Calu3 (cell line): ENCODE measurements at regions not wholly inside any gene's neighbourhood (a gene's known extent, or its start where the extent isn't known, plus 50 kb on each side); places are given as distances from the start of the nearest gene placed in this dataset.
"Not testable (repeated sequence)": the region's sequence is repeated elsewhere in the genome, so short reads cannot be mapped to it uniquely, and the experiment has no call there.

ENCODE experiments used
- BruUV-seq: library from RNA; stranded (reverse); fragments of 400-500 nt; replicated peaks from 2 replicates; lab custom pipeline; 2021; lab: Mats Ljungman, UMichigan
- CTCF ChIA-PET: fragments of 300-600 bp; sonication (Branson Sonifier 250); formaldehyde crosslinking; loops from one replicate; lab custom pipeline; 2022; ENCODE audit warnings: antibody characterized with exemption; lab: Charles Lee
- DNase-seq: peaks from one replicate; pipeline ENCODE4 v3.0.0; 2022
- H3K27ac Mint-ChIP-seq: one replicate; pipeline ENCODE4 v1.8.0; 2022; ENCODE audit warnings: mixed read lengths; ENCODE audit not compliant: unreplicated experiment
- H3K27me3 Mint-ChIP-seq: one replicate; pipeline ENCODE4 v1.8.0; 2022; ENCODE audit warnings: mixed read lengths; ENCODE audit not compliant: unreplicated experiment
- H3K36me3 Mint-ChIP-seq: one replicate; pipeline ENCODE4 v1.8.0; 2022; ENCODE audit warnings: mild to moderate bottlenecking, moderate library complexity, mixed read lengths; ENCODE audit not compliant: insufficient read depth, unreplicated experiment
- H3K4me1 Mint-ChIP-seq: one replicate; pipeline ENCODE4 v1.8.0; 2022; ENCODE audit warnings: mild to moderate bottlenecking, low read depth, mixed read lengths; ENCODE audit not compliant: unreplicated experiment
- H3K4me3 Mint-ChIP-seq: one replicate; pipeline ENCODE4 v1.8.0; 2022; ENCODE audit warnings: mild to moderate bottlenecking, low read depth, moderate library complexity, mixed read lengths; ENCODE audit not compliant: unreplicated experiment
- H3K9me3 Mint-ChIP-seq: one replicate; pipeline ENCODE4 v1.8.0; 2022; ENCODE audit warnings: low read depth, mixed read lengths; ENCODE audit not compliant: unreplicated experiment
- intact Hi-C: fragments of 100-400 bp; cut with micrococcal nuclease; formaldehyde crosslinking; loops from one replicate; pipeline ENCODE4 v1.10.0; 2022; ENCODE audit not compliant: unreplicated experiment
- TF ChIP-seq, protein P1 (sequence below): fragments of 200-600 bp; IDR thresholded peaks from one replicate; pipeline ENCODE4 v1.8.0; 2022; ENCODE audit warnings: antibody characterized with exemption; ENCODE audit not compliant: unreplicated experiment

DNA sequence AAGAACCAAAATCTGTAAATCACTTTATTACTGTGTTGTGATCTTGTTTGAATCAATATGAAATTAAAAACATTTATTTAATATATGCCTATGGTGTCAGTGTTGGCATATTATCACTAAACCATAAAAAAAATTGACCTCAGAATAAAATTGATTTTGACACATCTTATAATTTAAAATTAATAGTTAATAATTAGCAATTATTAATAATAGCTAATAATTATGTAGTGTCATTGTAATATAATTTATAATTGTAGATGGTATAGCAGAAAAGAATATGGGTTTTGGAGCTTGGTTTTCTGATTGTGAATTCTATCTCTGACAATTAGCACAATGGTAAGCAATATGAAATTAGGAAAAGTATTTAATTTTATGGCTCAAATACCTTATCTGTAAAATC lies 89.4 kb upstream of the CNTNAP2 start:
- no peaks in the 10 kb centered on the region for H3K4me1 Mint-ChIP-seq
- no peak overlapping the region for H3K27ac Mint-ChIP-seq
- intact Hi-C loops = no loop called here
- CTCF ChIA-PET = no interaction called here
- peaks cover 11% of the 10 kb centered on the region for H3K9me3 Mint-ChIP-seq
- H3K36me3 Mint-ChIP-seq = no peaks in the 10 kb centered on the region
- H3K27me3 Mint-ChIP-seq = no peaks in the 10 kb centered on the region
- no peak overlapping the region for H3K4me3 Mint-ChIP-seq
- TF ChIP-seq, protein P1, sequence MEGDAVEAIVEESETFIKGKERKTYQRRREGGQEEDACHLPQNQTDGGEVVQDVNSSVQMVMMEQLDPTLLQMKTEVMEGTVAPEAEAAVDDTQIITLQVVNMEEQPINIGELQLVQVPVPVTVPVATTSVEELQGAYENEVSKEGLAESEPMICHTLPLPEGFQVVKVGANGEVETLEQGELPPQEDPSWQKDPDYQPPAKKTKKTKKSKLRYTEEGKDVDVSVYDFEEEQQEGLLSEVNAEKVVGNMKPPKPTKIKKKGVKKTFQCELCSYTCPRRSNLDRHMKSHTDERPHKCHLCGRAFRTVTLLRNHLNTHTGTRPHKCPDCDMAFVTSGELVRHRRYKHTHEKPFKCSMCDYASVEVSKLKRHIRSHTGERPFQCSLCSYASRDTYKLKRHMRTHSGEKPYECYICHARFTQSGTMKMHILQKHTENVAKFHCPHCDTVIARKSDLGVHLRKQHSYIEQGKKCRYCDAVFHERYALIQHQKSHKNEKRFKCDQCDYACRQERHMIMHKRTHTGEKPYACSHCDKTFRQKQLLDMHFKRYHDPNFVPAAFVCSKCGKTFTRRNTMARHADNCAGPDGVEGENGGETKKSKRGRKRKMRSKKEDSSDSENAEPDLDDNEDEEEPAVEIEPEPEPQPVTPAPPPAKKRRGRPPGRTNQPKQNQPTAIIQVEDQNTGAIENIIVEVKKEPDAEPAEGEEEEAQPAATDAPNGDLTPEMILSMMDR = no peak
- BruUV-seq = no TSS peak
- DNase-seq = no peak

DNA sequence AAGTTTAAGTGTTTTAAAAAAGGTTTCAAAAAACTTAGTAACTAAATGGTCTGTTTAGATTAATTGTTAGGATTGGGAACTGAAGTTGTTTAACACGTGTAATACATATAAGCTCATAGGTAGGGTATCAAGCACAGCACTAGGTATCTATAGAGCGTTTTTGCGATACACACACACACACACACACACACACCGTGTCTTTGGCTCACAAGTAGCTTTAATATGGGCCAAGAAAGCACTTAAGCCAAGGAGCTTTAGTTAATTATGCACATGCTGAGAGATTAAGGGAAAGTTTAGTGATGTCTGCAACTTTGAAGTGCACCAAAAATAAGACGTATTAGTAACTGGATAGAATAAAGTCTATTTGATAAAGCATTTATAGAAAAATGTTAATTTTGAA lies 93.8 kb upstream of the CNTNAP2 start:
- intact Hi-C loops = no loop called here

DNA sequence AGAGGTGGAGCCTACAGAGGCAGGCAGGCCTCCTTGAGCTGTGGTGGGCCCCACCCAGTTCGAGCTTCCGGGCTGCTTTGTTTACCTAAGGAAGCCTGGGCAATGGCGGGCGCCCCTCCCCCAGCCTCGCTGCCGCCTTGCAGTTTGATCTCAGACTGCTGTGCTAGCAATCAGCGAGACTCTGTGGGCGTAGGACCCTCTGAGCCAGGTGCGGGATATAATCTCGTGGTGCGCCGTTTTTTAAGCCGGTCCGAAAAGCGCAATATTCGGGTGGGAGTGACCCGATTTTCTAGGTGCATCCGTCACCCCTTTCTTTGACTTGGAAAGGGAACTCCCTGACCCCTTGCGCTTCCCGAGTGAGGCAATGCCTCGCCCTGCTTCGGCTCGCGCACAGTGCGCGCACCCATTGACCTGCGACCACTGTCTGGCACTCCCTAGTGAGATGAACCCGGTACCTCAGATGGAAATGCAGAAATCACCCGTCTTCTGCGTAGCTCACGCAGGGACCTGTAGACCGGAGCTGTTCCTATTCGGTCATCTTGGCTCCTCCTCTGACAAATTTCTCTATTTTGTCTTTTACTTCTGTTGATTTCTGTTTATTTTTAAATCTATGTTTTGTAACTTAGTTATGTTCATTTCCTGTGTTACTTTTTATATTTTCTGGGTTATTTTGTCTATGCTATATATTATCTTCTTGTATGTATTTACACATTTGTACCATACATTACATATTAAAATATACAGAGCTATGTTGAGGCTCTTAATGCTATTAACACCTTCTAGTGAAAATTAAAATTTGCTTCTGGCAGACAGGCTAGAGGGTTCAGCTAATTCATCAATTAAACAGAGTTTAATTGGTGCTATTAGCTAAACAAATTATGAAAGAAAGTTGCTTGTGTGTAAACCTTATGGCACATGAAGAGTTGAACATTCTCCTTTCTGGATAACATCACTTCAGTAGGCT lies 97.3 kb upstream of the CNTNAP2 start:
- BruUV-seq = not testable (repeated sequence)

More for the DNA sequence above, 93.8 kb upstream of the CNTNAP2 start:
- no peaks in the 10 kb centered on the region for H3K36me3 Mint-ChIP-seq
- CTCF ChIA-PET = no interaction called here
- H3K27me3 Mint-ChIP-seq = no peaks in the 10 kb centered on the region
- no peak overlapping the region for H3K4me3 Mint-ChIP-seq
- peaks cover 17% of the 10 kb centered on the region for H3K9me3 Mint-ChIP-seq
- DNase-seq = no peak
- no peaks in the 10 kb centered on the region for H3K4me1 Mint-ChIP-seq
- TF ChIP-seq, protein P1 = no peak
- BruUV-seq = no TSS peak
- H3K27ac Mint-ChIP-seq = no peak overlapping the region

DNA sequence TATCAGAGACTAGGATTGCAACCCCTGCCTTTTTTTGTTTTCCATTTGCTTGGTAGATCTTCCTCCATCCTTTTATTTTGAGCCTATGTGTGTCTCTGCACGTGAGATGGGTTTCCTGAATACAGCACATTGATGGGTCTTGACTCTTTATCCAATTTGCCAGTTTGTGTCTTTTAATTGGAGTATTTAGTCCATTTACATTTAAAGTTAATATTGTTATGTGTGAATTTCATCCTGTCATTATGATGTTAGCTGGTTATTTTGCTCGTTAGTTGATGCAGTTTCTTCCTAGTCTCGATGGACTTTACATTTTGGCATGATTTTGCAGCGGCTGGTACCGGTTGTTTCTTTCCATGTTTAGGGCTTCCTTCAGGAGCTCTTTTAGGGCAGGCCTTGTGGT lies 99.2 kb upstream of the CNTNAP2 start:
- BruUV-seq, H3K36me3 Mint-ChIP-seq, DNase-seq, intact Hi-C loops, H3K9me3 Mint-ChIP-seq, H3K4me3 Mint-ChIP-seq, CTCF ChIA-PET, H3K27ac Mint-ChIP-seq, H3K27me3 Mint-ChIP-seq, H3K4me1 Mint-ChIP-seq: not testable (repeated sequence)

More for the DNA sequence above, 97.3 kb upstream of the CNTNAP2 start:
- H3K9me3 Mint-ChIP-seq, intact Hi-C loops, H3K4me3 Mint-ChIP-seq, H3K36me3 Mint-ChIP-seq, CTCF ChIA-PET, H3K27ac Mint-ChIP-seq, H3K27me3 Mint-ChIP-seq, DNase-seq, H3K4me1 Mint-ChIP-seq: not testable (repeated sequence)

DNA sequence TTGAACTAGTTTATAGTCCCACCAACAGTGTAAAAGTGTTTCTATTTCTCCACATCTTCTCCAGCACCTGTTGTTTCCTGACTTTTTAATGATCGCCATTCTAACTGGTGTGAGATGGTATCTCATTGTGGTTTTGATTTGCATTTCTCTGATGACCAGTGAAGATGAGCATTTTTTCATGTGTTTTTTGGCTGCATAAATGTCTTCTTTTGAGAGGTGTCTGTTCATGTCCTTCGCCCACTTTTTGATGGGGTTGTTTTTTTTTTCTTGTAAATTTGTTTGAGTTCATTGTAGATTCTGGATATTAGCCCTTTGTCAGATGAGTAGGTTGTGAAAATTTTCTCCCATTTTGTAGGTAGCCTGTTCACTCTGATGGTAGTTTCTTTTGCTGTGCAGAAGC lies 102.4 kb upstream of the CNTNAP2 start:
- H3K4me1 Mint-ChIP-seq, DNase-seq, H3K27ac Mint-ChIP-seq, H3K4me3 Mint-ChIP-seq, CTCF ChIA-PET, H3K36me3 Mint-ChIP-seq, H3K27me3 Mint-ChIP-seq, intact Hi-C loops, BruUV-seq: not testable (repeated sequence)
- peaks cover 13% of the 10 kb centered on the region for H3K9me3 Mint-ChIP-seq
